ENCODE measurements at regions not wholly inside any gene's neighbourhood (a gene's known extent, or its start where the extent isn't known, plus 50 kb on each side); places are given as distances from the start of the nearest gene placed in this dataset.
A peak's percentile ranks its signal among the peaks of the same experiment; 100 is the strongest.
"Not testable (repeated sequence)": the region's sequence is repeated elsewhere in the genome, so short reads cannot be mapped to it uniquely, and the experiment has no call there.

DNA sequence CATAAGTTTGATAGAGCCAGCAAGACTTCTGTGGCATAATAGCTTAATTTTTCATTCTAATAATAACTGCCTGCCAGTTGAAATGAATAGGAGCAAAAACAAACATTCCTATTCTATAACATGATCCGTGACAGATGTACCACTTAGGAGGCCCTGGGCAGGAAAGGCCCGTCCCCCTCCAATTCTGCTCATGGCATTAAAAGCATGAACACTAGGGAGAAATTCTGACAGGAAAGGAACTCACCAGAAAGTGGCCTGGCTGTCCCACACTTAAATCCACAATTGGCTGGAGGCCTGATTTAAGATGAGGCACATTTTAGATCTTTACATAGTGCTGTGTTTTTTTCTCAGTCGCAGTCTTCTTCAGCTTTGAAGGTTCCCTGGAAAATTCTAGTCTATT, 261.9 kb upstream of the ETAA1 start:
- H3K4me1 ChIP-seq (ENCODE audit: control insufficient read depth, insufficient read depth, low read length) = no peaks in the 10 kb centered on the region
- H3K9me3 ChIP-seq (ENCODE audit: control insufficient read depth in 2 of 2, low read length in 2 of 2) = no peaks in the 10 kb centered on the region
- no peak overlapping the region for H3K9ac ChIP-seq (ENCODE audit: low read length in 2 of 2)
- no peaks in the 10 kb centered on the region for H3K27me3 ChIP-seq (ENCODE audit: control insufficient read depth in 1 of 2, insufficient read depth in 2 of 2, low read length in 2 of 2)
- no peak overlapping the region for H3K27ac ChIP-seq (ENCODE audit: low read length)
- no peak overlapping the region for H3K4me3 ChIP-seq (ENCODE audit: low read length in 2 of 2)
- H3K36me3 ChIP-seq (ENCODE audit: control insufficient read depth in 2 of 2, insufficient read depth in 2 of 2, low read length in 2 of 2) = no peaks in the 10 kb centered on the region

DNA sequence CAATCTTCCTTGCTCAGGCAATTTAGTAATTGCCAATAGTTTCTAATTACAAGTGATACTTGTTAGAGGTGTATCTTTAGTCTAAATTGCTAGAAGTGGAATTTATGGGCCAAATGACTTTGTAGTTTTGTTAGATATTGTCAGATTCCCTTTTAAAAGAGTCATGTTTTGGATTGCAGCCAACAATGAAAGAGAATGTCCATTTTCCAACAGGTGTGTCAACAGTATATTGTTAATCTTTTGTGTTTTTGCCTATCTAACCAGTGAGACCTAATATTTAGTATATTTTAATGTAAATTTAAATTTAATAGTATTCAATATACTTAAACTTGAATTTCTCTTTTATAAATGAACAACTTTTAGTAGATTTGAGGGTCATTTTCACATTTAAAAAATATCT, 259.4 kb upstream of the ETAA1 start:
- no peaks in the 10 kb centered on the region for H3K9me3 ChIP-seq (ENCODE audit: control insufficient read depth in 2 of 2, low read length in 2 of 2)
- no peak overlapping the region for H3K9ac ChIP-seq (ENCODE audit: low read length in 2 of 2)
- H3K4me1 ChIP-seq (ENCODE audit: control insufficient read depth, insufficient read depth, low read length) = no peaks in the 10 kb centered on the region
- H3K36me3 ChIP-seq (ENCODE audit: control insufficient read depth in 2 of 2, insufficient read depth in 2 of 2, low read length in 2 of 2) = no peaks in the 10 kb centered on the region
- no peak overlapping the region for H3K27ac ChIP-seq (ENCODE audit: low read length)
- no peak overlapping the region for H3K4me3 ChIP-seq (ENCODE audit: low read length in 2 of 2)
- no peaks in the 10 kb centered on the region for H3K27me3 ChIP-seq (ENCODE audit: control insufficient read depth in 1 of 2, insufficient read depth in 2 of 2, low read length in 2 of 2)

DNA sequence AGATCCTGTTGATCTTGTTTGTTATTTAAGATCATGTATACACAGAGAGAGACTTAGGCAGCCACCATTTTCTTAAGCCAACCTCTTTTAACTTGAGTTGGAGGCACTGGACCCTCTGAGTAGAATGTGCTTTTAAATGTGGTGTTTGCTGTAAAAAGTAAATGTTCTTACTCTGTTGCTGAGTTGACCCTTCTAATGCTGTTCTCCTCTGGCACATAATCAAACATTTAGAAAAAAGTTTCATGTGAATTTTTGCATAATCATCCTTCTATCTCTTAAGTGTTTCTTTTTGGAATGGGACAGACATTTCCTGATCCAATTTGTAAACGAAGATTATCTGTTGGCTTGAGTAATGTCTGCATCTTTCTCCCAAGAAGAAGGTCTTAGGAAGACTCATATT, 255.1 kb upstream of the ETAA1 start:
- H3K9ac ChIP-seq (ENCODE audit: low read length in 2 of 2) = no peak overlapping the region
- no peaks in the 10 kb centered on the region for H3K4me1 ChIP-seq (ENCODE audit: control insufficient read depth, insufficient read depth, low read length)
- no peaks in the 10 kb centered on the region for H3K36me3 ChIP-seq (ENCODE audit: control insufficient read depth in 2 of 2, insufficient read depth in 2 of 2, low read length in 2 of 2)
- no peaks in the 10 kb centered on the region for H3K27me3 ChIP-seq (ENCODE audit: control insufficient read depth in 1 of 2, insufficient read depth in 2 of 2, low read length in 2 of 2)
- H3K4me3 ChIP-seq (ENCODE audit: low read length in 2 of 2) = no peak overlapping the region
- H3K9me3 ChIP-seq (ENCODE audit: control insufficient read depth in 2 of 2, low read length in 2 of 2) = no peaks in the 10 kb centered on the region
- no peak overlapping the region for H3K27ac ChIP-seq (ENCODE audit: low read length)

- Histone ChIP-seq H3K27ac (ENCODE audit: low read length) (no peak overlapping the region), H3K4me3 (ENCODE audit: low read length in 2 of 2) (no peak overlapping the region), H3K9ac (ENCODE audit: low read length in 2 of 2) (no peak overlapping the region), H3K4me1 (ENCODE audit: control insufficient read depth, insufficient read depth, low read length) (no peaks in the 10 kb centered on the region), H3K27me3 (ENCODE audit: control insufficient read depth in 1 of 2, insufficient read depth in 2 of 2, low read length in 2 of 2) (no peaks in the 10 kb centered on the region), H3K36me3 (ENCODE audit: control insufficient read depth in 2 of 2, insufficient read depth in 2 of 2, low read length in 2 of 2) (no peaks in the 10 kb centered on the region), H3K9me3 (ENCODE audit: control insufficient read depth in 2 of 2, low read length in 2 of 2) (no peaks in the 10 kb centered on the region)
Measured at GRCh38 chr2:67142741-67143140, 254.4 kb upstream of the ETAA1 start.

DNA sequence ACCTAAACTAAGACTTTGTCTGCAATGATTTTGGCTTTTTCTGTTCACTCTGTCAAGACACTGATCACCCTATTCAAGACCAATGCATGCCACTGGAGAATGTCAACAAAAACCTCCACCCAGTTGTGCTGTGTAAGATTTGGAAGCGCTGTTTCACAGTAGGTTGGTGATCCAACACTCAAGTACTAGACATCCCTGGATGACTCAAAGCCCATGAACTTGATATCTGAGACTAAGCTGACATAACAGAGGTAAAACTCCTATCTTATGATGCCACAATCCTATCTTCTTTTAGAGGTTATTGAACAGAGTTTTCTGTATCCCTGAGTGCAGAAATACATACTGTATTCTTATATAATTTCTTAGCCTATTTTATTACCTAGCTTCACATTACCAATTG, 251.3 kb upstream of the ETAA1 start:
- Histone ChIP-seq H3K4me1 (ENCODE audit: control insufficient read depth, insufficient read depth, low read length) (no peaks in the 10 kb centered on the region), H3K9ac (ENCODE audit: low read length in 2 of 2) (no peak overlapping the region), H3K9me3 (ENCODE audit: control insufficient read depth in 2 of 2, low read length in 2 of 2) (no peaks in the 10 kb centered on the region), H3K4me3 (ENCODE audit: low read length in 2 of 2) (no peak overlapping the region), H3K27ac (ENCODE audit: low read length) (no peak overlapping the region), H3K27me3 (ENCODE audit: control insufficient read depth in 1 of 2, insufficient read depth in 2 of 2, low read length in 2 of 2) (no peaks in the 10 kb centered on the region), H3K36me3 (ENCODE audit: control insufficient read depth in 2 of 2, insufficient read depth in 2 of 2, low read length in 2 of 2) (no peaks in the 10 kb centered on the region)

DNA sequence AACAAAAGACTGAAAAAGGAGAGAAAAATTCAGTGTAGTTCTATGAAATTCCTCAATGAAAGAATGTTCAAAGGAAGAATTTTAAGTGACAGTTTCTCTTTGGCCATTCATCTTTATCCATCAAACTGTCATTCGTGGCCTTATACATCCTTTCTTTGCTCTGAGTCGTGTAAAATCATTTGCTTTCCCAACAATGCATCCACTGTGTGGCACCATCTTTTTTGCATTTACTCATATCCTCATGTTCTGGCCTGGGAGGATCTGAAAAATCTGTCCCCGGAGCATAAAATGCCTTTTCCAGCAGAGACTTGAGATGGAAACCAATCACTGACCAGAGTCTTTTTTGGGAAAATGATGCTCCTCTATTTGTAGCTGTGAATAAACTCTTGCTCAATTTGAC, 240.3 kb upstream of the ETAA1 start:
- Histone ChIP-seq H3K36me3 (ENCODE audit: control insufficient read depth in 2 of 2, insufficient read depth in 2 of 2, low read length in 2 of 2) (no peaks in the 10 kb centered on the region), H3K27ac (ENCODE audit: low read length) (no peak overlapping the region), H3K4me3 (ENCODE audit: low read length in 2 of 2) (no peak overlapping the region), H3K27me3 (ENCODE audit: control insufficient read depth in 1 of 2, insufficient read depth in 2 of 2, low read length in 2 of 2) (no peaks in the 10 kb centered on the region), H3K4me1 (ENCODE audit: control insufficient read depth, insufficient read depth, low read length) (peaks cover 7% of the 10 kb centered on the region), H3K9me3 (ENCODE audit: control insufficient read depth in 2 of 2, low read length in 2 of 2) (no peaks in the 10 kb centered on the region), H3K9ac (ENCODE audit: low read length in 2 of 2) (no peak overlapping the region)

GRCh38 chr2:67158718-67159117, 238.4 kb upstream of the ETAA1 start:
- Histone ChIP-seq H3K9me3 (ENCODE audit: control insufficient read depth in 2 of 2, low read length in 2 of 2) (no peaks in the 10 kb centered on the region), H3K27ac (ENCODE audit: low read length) (no peak overlapping the region), H3K4me3 (ENCODE audit: low read length in 2 of 2) (no peak overlapping the region), H3K9ac (ENCODE audit: low read length in 2 of 2) (no peak overlapping the region), H3K27me3 (ENCODE audit: control insufficient read depth in 1 of 2, insufficient read depth in 2 of 2, low read length in 2 of 2) (no peaks in the 10 kb centered on the region), H3K4me1 (ENCODE audit: control insufficient read depth, insufficient read depth, low read length) (peaks cover 7% of the 10 kb centered on the region), H3K36me3 (ENCODE audit: control insufficient read depth in 2 of 2, insufficient read depth in 2 of 2, low read length in 2 of 2) (no peaks in the 10 kb centered on the region)

GRCh38 chr2:67159929-67160328, 237.2 kb upstream of the ETAA1 start:
- H3K4me3 ChIP-seq (ENCODE audit: low read length in 2 of 2) = peak overlapping the region in 1 of 2 donors; percentile 16
- H3K27ac ChIP-seq (ENCODE audit: low read length) = peak overlapping the region; percentile 37
- H3K36me3 ChIP-seq (ENCODE audit: control insufficient read depth in 2 of 2, insufficient read depth in 2 of 2, low read length in 2 of 2) = no peaks in the 10 kb centered on the region
- no peaks in the 10 kb centered on the region for H3K27me3 ChIP-seq (ENCODE audit: control insufficient read depth in 1 of 2, insufficient read depth in 2 of 2, low read length in 2 of 2)
- no peaks in the 10 kb centered on the region for H3K9me3 ChIP-seq (ENCODE audit: control insufficient read depth in 2 of 2, low read length in 2 of 2)
- peaks cover 7% of the 10 kb centered on the region for H3K4me1 ChIP-seq (ENCODE audit: control insufficient read depth, insufficient read depth, low read length)
- H3K9ac ChIP-seq (ENCODE audit: low read length in 2 of 2) = no peak overlapping the region

DNA sequence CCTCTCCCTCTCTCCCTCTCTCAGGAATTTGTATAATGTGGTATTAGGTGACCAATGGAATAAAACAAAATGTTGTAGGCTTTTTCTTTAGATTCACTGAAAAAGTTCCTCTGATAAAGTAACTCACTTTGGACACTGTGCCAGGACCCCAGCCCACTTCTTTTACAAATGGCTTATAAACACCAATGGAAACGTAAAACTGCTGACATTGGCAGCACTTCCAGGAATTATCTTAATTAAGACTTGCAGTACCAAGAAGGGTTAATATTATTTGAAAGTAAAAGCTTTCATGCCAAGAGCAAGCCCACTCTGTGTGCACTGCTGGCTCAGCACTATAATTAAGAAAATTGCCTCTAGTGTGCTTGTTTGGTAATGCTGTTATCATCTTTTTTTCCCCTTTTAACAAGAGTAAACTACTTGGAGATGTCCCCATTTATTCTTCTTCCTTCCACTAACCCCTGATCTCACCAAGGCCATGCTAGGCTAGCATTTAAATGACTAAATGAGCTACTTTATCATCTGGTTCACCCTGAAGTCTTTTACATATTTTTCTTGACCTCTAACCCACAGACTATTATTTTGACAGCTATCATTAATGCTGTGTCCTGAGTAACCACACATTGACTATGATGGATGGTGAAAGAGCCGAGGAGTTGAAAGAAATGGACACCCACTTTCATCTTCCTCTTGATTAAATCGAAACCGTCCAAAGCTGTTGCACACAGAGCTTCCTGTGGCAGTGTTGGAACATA, 232.2 kb upstream of the ETAA1 start:
- no peaks in the 10 kb centered on the region for H3K27me3 ChIP-seq (ENCODE audit: control insufficient read depth in 1 of 2, insufficient read depth in 2 of 2, low read length in 2 of 2)
- H3K27ac ChIP-seq (ENCODE audit: low read length) = no peak overlapping the region
- no peaks in the 10 kb centered on the region for H3K36me3 ChIP-seq (ENCODE audit: control insufficient read depth in 2 of 2, insufficient read depth in 2 of 2, low read length in 2 of 2)
- H3K9ac ChIP-seq (ENCODE audit: low read length in 2 of 2) = no peak overlapping the region
- peaks cover 7% of the 10 kb centered on the region for H3K4me1 ChIP-seq (ENCODE audit: control insufficient read depth, insufficient read depth, low read length)
- H3K4me3 ChIP-seq (ENCODE audit: low read length in 2 of 2) = no peak overlapping the region
- no peaks in the 10 kb centered on the region for H3K9me3 ChIP-seq (ENCODE audit: control insufficient read depth in 2 of 2, low read length in 2 of 2)

DNA sequence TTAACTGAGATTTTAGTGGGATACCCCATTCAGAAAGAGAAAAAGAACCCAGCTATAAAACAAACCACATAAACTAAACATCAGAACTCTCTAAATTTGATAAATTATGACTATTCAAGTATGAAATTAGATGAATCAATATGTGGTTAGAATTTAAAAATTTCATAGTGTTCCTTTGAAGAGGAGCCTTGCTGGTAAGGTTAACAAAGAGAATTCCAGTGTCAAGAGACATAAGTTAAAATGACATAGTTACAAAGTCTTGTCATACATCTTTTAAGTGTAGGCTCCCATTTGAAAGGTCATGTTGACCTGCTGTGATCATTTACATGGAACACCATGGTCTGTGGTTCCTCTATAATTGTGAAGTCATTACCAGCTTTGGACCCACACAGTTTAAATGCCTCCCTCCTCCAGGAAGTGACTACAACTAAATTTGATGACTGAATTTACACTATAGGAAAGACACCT, 231.6 kb upstream of the ETAA1 start:
- no peak overlapping the region for H3K27ac ChIP-seq (ENCODE audit: low read length)
- no peaks in the 10 kb centered on the region for H3K9me3 ChIP-seq (ENCODE audit: control insufficient read depth in 2 of 2, low read length in 2 of 2)
- H3K4me3 ChIP-seq (ENCODE audit: low read length in 2 of 2) = no peak overlapping the region
- H3K4me1 ChIP-seq (ENCODE audit: control insufficient read depth, insufficient read depth, low read length) = peaks cover 2% of the 10 kb centered on the region
- no peaks in the 10 kb centered on the region for H3K36me3 ChIP-seq (ENCODE audit: control insufficient read depth in 2 of 2, insufficient read depth in 2 of 2, low read length in 2 of 2)
- no peak overlapping the region for H3K9ac ChIP-seq (ENCODE audit: low read length in 2 of 2)
- H3K27me3 ChIP-seq (ENCODE audit: control insufficient read depth in 1 of 2, insufficient read depth in 2 of 2, low read length in 2 of 2) = no peaks in the 10 kb centered on the region

DNA sequence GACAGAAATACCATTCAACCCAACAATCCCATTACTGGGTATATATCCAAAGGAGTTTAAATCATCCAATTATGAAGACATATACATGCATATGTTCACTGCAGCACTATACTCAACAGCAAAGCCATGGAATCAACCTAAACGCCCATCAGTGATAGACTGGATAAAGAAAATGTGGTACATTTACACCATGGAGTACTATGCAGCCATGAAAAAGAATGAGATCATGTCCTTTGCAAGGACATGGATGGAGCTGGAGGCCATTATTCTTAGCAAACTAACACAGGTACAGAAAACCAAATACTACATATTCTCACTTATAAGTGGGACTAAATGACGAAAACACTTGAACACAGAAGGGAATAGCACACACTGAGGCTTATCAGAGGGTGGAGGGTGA, 230.6 kb upstream of the ETAA1 start:
- H3K9me3 ChIP-seq (ENCODE audit: control insufficient read depth in 2 of 2, low read length in 2 of 2); H3K4me3 ChIP-seq (ENCODE audit: low read length in 2 of 2); H3K36me3 ChIP-seq (ENCODE audit: control insufficient read depth in 2 of 2, insufficient read depth in 2 of 2, low read length in 2 of 2); H3K27ac ChIP-seq (ENCODE audit: low read length); H3K27me3 ChIP-seq (ENCODE audit: control insufficient read depth in 1 of 2, insufficient read depth in 2 of 2, low read length in 2 of 2); H3K9ac ChIP-seq (ENCODE audit: low read length in 2 of 2); H3K4me1 ChIP-seq (ENCODE audit: control insufficient read depth, insufficient read depth, low read length): not testable (repeated sequence)
